ENCODE measurements at regions not wholly inside any gene's neighbourhood (a gene's known extent, or its start where the extent isn't known, plus 50 kb on each side); places are given as distances from the start of the nearest gene placed in this dataset.

DNA sequence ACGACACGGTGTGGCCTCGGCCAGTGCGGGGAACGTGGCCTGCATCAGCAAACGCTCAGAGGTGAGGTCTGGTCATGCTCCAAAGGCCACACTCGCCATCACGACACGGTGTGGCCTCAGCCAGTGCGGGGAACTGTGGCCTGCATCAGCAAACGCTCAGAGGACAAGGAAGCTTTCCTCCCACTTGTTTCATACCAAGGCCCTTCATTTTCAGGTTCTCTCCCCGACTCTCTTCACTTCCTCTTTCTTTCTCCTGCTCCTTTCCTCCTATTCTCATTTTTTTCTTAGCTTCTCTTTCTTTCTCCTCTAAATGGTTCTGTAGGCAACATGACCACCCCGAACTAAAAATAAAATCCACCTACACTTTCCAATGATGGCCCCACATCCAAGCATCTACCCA is 384.4 kb upstream of the SHH start:
- Histone ChIP-seq H3K4me3 (no peak overlapping the region), H3K4me1 (no peaks in the 10 kb centered on the region), H3K9me3 (no peaks in the 10 kb centered on the region), H3K27me3 (peaks cover 8% of the 10 kb centered on the region), H3K27ac (no peak overlapping the region), H3K36me3 (no peaks in the 10 kb centered on the region)
- no peak for ATAC-seq
- 71 to 81% methylated on average over 6 to 8 of the region's 13 CpGs for WGBS, 2 donors (ENCODE audit: low coverage in 1 of 2)
- no peak for TF ChIP-seq EP300 (IDR thresholded peaks at IDR 0.05)
- no peak for TF ChIP-seq POLR2A (IDR thresholded peaks at IDR 0.05)
- TF ChIP-seq CTCF (IDR thresholded peaks at IDR 0.05): no peak
- no peak for TF ChIP-seq POLR2AphosphoS5 (IDR thresholded peaks at IDR 0.05)

- no peaks in the 10 kb centered on the region for H3K36me3 ChIP-seq
- H3K27me3 ChIP-seq: peaks cover 8% of the 10 kb centered on the region
- no peak for TF ChIP-seq EP300 (IDR thresholded peaks at IDR 0.05)
- no peak for TF ChIP-seq CTCF (IDR thresholded peaks at IDR 0.05)
- no peak for TF ChIP-seq POLR2AphosphoS5 (IDR thresholded peaks at IDR 0.05)
- TF ChIP-seq POLR2A (IDR thresholded peaks at IDR 0.05): no peak
- WGBS, 2 donors (ENCODE audit: low coverage in 1 of 2): 55 to 60% methylated on average over 3 of the region's 4 CpGs
- no peaks in the 10 kb centered on the region for H3K4me1 ChIP-seq
- no peak for ATAC-seq
- no peaks in the 10 kb centered on the region for H3K9me3 ChIP-seq
- no peak overlapping the region for H3K27ac ChIP-seq
- no peak overlapping the region for H3K4me3 ChIP-seq
Measured at GRCh38 chr7:156195276-156195675, 383.0 kb upstream of the SHH start.

DNA sequence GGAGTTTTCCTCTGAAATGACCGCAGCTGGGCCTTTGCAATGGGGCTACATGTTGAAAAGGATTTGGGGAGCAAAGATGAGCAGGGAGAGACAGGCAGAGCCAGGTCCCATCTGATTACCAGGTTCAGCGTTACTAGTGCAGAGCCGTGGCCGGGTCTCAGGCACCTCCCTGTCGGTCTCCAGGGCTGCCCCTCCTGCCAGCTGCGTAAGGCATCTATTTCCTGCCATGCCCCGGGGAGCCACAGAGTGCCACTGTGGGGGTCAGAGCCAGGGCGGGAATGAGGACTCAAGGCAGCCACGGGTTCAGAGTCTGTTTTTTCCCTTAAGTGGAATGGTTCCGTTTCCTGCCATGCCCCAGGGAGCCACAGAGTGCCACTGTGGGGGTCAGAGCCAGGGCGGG is 382.6 kb upstream of the SHH start:
- TF ChIP-seq CTCF (IDR thresholded peaks at IDR 0.05) (no peak), POLR2AphosphoS5 (IDR thresholded peaks at IDR 0.05) (no peak), EP300 (IDR thresholded peaks at IDR 0.05) (no peak), POLR2A (IDR thresholded peaks at IDR 0.05) (no peak)
- WGBS, 2 donors (ENCODE audit: low coverage in 1 of 2): 40 to 45% methylated on average over 3 to 5 of the region's 11 CpGs
- H3K4me1 ChIP-seq: no peaks in the 10 kb centered on the region
- no peak overlapping the region for H3K27ac ChIP-seq
- no peak overlapping the region for H3K4me3 ChIP-seq
- no peaks in the 10 kb centered on the region for H3K9me3 ChIP-seq
- no peaks in the 10 kb centered on the region for H3K36me3 ChIP-seq
- H3K27me3 ChIP-seq: peaks cover 8% of the 10 kb centered on the region
- no peak for ATAC-seq

- no peak for ATAC-seq
- peaks cover 8% of the 10 kb centered on the region for H3K27me3 ChIP-seq
- H3K9me3 ChIP-seq: peaks cover 0 to 3% (median 0%) of the 10 kb centered on the region in 3 donors
- TF ChIP-seq EP300 (IDR thresholded peaks at IDR 0.05) (no peak), POLR2A (IDR thresholded peaks at IDR 0.05) (no peak), POLR2AphosphoS5 (IDR thresholded peaks at IDR 0.05) (no peak), CTCF (IDR thresholded peaks at IDR 0.05) (no peak)
- no peak overlapping the region for H3K27ac ChIP-seq
- no peak overlapping the region for H3K4me3 ChIP-seq
- no peaks in the 10 kb centered on the region for H3K36me3 ChIP-seq
- H3K4me1 ChIP-seq: no peaks in the 10 kb centered on the region
- 76 to 87% methylated on average over 3 to 4 of the region's 4 CpGs for WGBS, 2 donors (ENCODE audit: low coverage in 1 of 2)
Measured at GRCh38 chr7:156192921-156193320, 380.7 kb upstream of the SHH start.

DNA sequence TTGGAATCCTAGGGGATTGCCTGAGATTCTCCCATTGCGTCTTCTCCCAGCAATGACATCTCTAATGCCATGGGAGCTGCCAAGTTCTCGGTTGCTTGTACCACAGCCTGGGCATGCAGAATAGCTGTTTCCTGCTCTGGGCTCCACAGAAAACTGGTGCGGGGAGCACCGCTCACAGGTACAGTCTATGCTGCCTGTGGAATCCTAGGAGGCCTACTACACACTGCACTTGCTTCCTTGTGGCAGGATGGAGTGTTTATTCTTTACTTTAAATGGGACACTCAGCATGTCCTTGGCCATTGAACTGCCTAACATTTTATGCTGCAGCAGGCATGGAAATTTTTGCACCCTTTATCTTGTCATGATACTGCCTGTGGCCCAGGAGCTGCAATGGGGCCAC is 378.8 kb upstream of the SHH start:
- no peak overlapping the region for H3K27ac ChIP-seq
- H3K4me1 ChIP-seq: no peaks in the 10 kb centered on the region
- peaks cover 8% of the 10 kb centered on the region for H3K27me3 ChIP-seq
- WGBS, 2 donors (ENCODE audit: low coverage in 1 of 2): 90 to 96% methylated on average over 2 to 4 of the region's 4 CpGs
- H3K9me3 ChIP-seq: peaks cover 0 to 21% (median 0%) of the 10 kb centered on the region in 3 donors
- H3K4me3 ChIP-seq: no peak overlapping the region
- H3K36me3 ChIP-seq: no peaks in the 10 kb centered on the region
- no peak for ATAC-seq
- TF ChIP-seq POLR2AphosphoS5 (IDR thresholded peaks at IDR 0.05) (no peak), POLR2A (IDR thresholded peaks at IDR 0.05) (no peak), EP300 (IDR thresholded peaks at IDR 0.05) (no peak), CTCF (IDR thresholded peaks at IDR 0.05) (no peak)
